A673 (cell line): ENCODE measurements at regions not wholly inside any gene's neighbourhood (a gene's known extent, or its start where the extent isn't known, plus 50 kb on each side); places are given as distances from the start of the nearest gene placed in this dataset.

ENCODE experiments used
- BruUV-seq: library from RNA; stranded (reverse); fragments of 400-500 nt; replicated peaks from 2 replicates; lab custom pipeline; 2021; lab: Mats Ljungman, UMichigan
- CTCF ChIA-PET: fragments of 300-600 bp; sonication (Branson Sonifier 250); formaldehyde crosslinking; loops from one replicate; lab custom pipeline; 2022; ENCODE audit warnings: antibody characterized with exemption; lab: Charles Lee
- POLR2A ChIA-PET: fragments of 300-600 bp; sonication (Branson Sonifier 250); formaldehyde crosslinking; loops from one replicate; lab custom pipeline; 2022; ENCODE audit warnings: antibody characterized with exemption; ENCODE audit not compliant: low non-redundant PET; lab: Charles Lee
- DNase-seq: peaks from one replicate; pipeline ENCODE4 v3.0.0-alpha.2; 2015; ENCODE audit warnings: low spot score
- H3K27ac ChIP-seq: fragments of 200-600 bp; sonication (generic); 2 replicates; pipeline ENCODE4 v1.5.1; 2016; ENCODE audit warnings: mixed run types, low read depth, mild to moderate bottlenecking, mixed read lengths, antibody characterized with exemption, low read length; ENCODE audit not compliant: poor library complexity, severe bottlenecking
- H3K27me3 ChIP-seq: fragments of 200-600 bp; sonication (generic); replicated peaks from 2 replicates; pipeline ENCODE4 v1.6.1; 2017; ENCODE audit warnings: mixed run types, low read depth, mild to moderate bottlenecking, mixed read lengths, antibody characterized with exemption, low read length; ENCODE audit not compliant: insufficient read depth, poor library complexity
- H3K36me3 ChIP-seq: fragments of 200-600 bp; sonication (generic); 2 replicates; pipeline ENCODE4 v1.6.1; 2016; ENCODE audit warnings: mixed run types, mild to moderate bottlenecking, mixed read lengths, antibody characterized with exemption, low read length; ENCODE audit not compliant: insufficient read depth, poor library complexity, severe bottlenecking
- H3K4me1 ChIP-seq: fragments of 200-600 bp; sonication (generic); 2 replicates; pipeline ENCODE4 v1.6.1; 2017; ENCODE audit warnings: mixed run types, mild to moderate bottlenecking, mixed read lengths, antibody characterized with exemption, low read length; ENCODE audit not compliant: insufficient read depth, poor library complexity, severe bottlenecking
- H3K4me3 ChIP-seq: fragments of 200-600 bp; sonication (generic); 2 replicates; pipeline ENCODE4 v1.5.1; 2016; ENCODE audit warnings: low read depth, mixed run types, mild to moderate bottlenecking, mixed read lengths, low read length; ENCODE audit not compliant: poor library complexity, severe bottlenecking
- H3K9me3 ChIP-seq: fragments of 200-600 bp; sonication (generic); 2 replicates; pipeline ENCODE4 v1.6.1; 2016; ENCODE audit warnings: mixed run types, low read depth, mild to moderate bottlenecking, mixed read lengths, antibody characterized with exemption, low read length; ENCODE audit not compliant: poor library complexity, severe bottlenecking
- EZH2 ChIP-seq: fragments of 200-600 bp; sonication (generic); IDR thresholded peaks from 2 replicates; pipeline ENCODE4 v1.6.1; 2017; ENCODE audit warnings: borderline replicate concordance, low read depth, mild to moderate bottlenecking, mixed read lengths, antibody characterized with exemption, low read length; ENCODE audit not compliant: poor library complexity, severe bottlenecking
- intact Hi-C: fragments of 100-400 bp; cut with micrococcal nuclease; formaldehyde crosslinking; loops from one replicate; pipeline ENCODE4 v1.10.0; 2022; ENCODE audit not compliant: unreplicated experiment
- TF ChIP-seq, protein P1 (sequence below): fragments of 300-800, 200-600 bp; sonication (generic); conservative IDR thresholded peaks from 2 replicates; pipeline ENCODE4 v1.5.1; 2017; ENCODE audit warnings: low read depth, mild to moderate bottlenecking, antibody characterized with exemption, low read length, moderate library complexity, mixed read lengths

- intact Hi-C loops, result no loop called here
- Histone ChIP-seq H3K4me1 (peaks cover 12% of the 10 kb centered on the region), H3K27me3 (no peaks in the 10 kb centered on the region), H3K9me3 (no peaks in the 10 kb centered on the region), H3K4me3 (no peak overlapping the region), H3K36me3 (no peaks in the 10 kb centered on the region), H3K27ac (no peak overlapping the region)
- TF ChIP-seq EZH2, result no peak
- ChIA-PET CTCF (no interaction called here), POLR2A (no interaction called here)
- BruUV-seq, result no TSS peak
- no peak for DNase-seq
Measured at GRCh38 chr4:156636381-156636780, 335.2 kb downstream of the PDGFC start.

- ChIA-PET POLR2A (no interaction called here), CTCF (no interaction called here)
- DNase-seq, result no peak
- no TSS peak for BruUV-seq
- Histone ChIP-seq H3K4me3 (no peak overlapping the region), H3K9me3 (no peaks in the 10 kb centered on the region), H3K27me3 (no peaks in the 10 kb centered on the region), H3K4me1 (peaks cover 11% of the 10 kb centered on the region), H3K27ac (no peak overlapping the region), H3K36me3 (no peaks in the 10 kb centered on the region)
- TF ChIP-seq, protein P1, sequence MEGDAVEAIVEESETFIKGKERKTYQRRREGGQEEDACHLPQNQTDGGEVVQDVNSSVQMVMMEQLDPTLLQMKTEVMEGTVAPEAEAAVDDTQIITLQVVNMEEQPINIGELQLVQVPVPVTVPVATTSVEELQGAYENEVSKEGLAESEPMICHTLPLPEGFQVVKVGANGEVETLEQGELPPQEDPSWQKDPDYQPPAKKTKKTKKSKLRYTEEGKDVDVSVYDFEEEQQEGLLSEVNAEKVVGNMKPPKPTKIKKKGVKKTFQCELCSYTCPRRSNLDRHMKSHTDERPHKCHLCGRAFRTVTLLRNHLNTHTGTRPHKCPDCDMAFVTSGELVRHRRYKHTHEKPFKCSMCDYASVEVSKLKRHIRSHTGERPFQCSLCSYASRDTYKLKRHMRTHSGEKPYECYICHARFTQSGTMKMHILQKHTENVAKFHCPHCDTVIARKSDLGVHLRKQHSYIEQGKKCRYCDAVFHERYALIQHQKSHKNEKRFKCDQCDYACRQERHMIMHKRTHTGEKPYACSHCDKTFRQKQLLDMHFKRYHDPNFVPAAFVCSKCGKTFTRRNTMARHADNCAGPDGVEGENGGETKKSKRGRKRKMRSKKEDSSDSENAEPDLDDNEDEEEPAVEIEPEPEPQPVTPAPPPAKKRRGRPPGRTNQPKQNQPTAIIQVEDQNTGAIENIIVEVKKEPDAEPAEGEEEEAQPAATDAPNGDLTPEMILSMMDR, result no peak
- no peak for TF ChIP-seq EZH2
- intact Hi-C loops, result no loop called here
Measured at GRCh38 chr4:156635051-156635450, 336.5 kb downstream of the PDGFC start.

- intact Hi-C loops, result no loop called here
- no TSS peak for BruUV-seq
- CTCF ChIA-PET, result no interaction called here
Measured at GRCh38 chr4:156634612-156635011, 337.0 kb downstream of the PDGFC start.

DNA sequence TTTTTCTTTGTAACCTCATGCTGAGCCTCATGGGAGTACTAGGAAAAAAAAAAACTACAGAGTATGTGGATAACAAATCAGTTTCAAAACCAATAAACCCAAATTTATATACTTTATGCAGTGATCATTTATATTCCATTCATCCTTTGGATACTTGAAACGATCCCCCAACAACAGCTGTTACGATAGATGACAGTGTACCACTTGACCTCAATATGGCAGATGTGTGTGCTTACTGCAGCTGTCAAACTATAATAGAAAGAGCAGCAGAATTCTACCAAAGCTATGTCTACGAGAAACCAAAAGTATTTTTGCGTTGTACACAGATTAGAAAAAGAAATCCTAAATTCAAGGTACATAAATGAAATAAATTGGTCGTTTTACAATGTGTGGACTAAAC lies 337.8 kb downstream of the PDGFC start:
- POLR2A ChIA-PET, result no interaction called here
- Histone ChIP-seq H3K27ac (no peak overlapping the region), H3K36me3 (no peaks in the 10 kb centered on the region), H3K27me3 (no peaks in the 10 kb centered on the region), H3K9me3 (peaks cover under 1% of the 10 kb centered on the region), H3K4me3 (no peak overlapping the region), H3K4me1 (peaks cover 11% of the 10 kb centered on the region)
- intact Hi-C loops, result no loop called here
- no peak for DNase-seq
- no peak for TF ChIP-seq EZH2
- CTCF ChIA-PET, result no interaction called here
- BruUV-seq, result no TSS peak

More at GRCh38 chr4:156634612-156635011, 337.0 kb downstream of the PDGFC start:
- H3K27ac ChIP-seq, result no peak overlapping the region
- POLR2A ChIA-PET, result no interaction called here
- H3K4me3 ChIP-seq, result no peak overlapping the region
- no peak for DNase-seq
- no peaks in the 10 kb centered on the region for H3K27me3 ChIP-seq
- H3K4me1 ChIP-seq, result peaks cover 11% of the 10 kb centered on the region
- TF ChIP-seq EZH2, result no peak
- TF ChIP-seq, protein P1, result no peak
- H3K36me3 ChIP-seq, result no peaks in the 10 kb centered on the region
- H3K9me3 ChIP-seq, result no peaks in the 10 kb centered on the region
